HG03045 (cell line): ENCODE measurements at regions not wholly inside any gene's neighbourhood (a gene's known extent, or its start where the extent isn't known, plus 50 kb on each side); places are given as distances from the start of the nearest gene placed in this dataset.

Source experiments
- ATAC-seq: cut with Tn5 transposase; IDR thresholded peaks from one replicate; pipeline ENCODE4 v1.9.1; 2021; ENCODE audit warnings: mild to moderate bottlenecking, moderate library complexity; ENCODE audit not compliant: unreplicated experiment

DNA sequence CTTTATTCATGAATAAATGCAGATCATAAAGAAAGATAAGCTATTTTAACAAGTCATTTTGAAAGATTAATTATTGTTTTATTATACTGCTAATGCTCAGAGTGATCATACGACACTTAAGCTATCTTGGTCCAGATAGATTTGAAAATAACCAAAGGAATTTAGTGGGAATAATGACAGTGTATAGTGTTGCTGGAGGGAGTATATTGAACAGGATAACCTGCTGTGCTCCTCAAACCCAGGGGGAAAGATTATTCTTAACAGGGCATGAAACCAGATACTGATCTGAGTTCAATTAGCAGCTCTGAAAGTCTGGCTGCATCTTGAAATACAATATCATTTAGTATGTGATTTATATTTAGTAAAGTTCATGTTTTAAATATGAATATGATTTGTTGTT, 216.3 kb upstream of the ITGA4 start:
- ATAC-seq = no peak

DNA sequence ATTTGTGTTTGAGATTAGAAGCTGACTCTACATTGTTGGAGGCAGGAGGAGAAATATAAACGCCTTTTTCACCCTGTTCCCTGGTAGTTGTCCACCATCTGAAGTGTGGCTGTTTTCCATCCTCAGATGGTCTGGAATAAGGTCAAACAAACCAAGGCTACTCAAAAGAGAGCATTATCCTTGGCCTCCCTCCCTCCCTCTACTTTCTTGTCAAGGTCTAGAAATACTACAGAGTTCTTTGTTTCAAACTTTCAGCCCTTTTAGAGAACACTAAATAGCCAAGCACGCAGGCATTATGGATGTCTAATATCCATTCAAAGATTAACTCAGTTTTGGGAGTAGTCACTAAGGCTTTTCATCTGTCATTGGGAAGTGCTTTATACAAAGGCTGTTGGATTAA, 215.8 kb upstream of the ITGA4 start:
- ATAC-seq = peak; percentile 18

DNA sequence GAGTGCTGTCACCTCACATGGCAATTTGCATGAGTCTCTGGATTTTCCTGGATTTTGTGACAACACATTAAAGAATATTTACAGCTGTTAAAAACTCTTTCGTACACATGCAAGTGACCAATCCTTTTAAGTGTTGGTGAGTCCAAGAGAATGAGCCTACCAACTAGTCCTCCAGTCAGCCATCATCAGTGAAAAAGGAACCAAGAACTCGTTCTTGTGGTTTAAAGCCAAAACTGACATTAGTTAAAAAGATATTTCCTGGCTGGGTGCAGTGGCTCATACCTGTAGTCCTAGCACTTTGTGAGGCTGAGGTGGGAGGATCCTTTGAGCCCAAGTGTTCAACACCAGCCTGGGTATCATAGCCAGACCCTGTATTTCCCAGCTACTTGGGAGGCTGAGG, 215.4 kb upstream of the ITGA4 start:
- peak; percentile 88 for ATAC-seq

DNA sequence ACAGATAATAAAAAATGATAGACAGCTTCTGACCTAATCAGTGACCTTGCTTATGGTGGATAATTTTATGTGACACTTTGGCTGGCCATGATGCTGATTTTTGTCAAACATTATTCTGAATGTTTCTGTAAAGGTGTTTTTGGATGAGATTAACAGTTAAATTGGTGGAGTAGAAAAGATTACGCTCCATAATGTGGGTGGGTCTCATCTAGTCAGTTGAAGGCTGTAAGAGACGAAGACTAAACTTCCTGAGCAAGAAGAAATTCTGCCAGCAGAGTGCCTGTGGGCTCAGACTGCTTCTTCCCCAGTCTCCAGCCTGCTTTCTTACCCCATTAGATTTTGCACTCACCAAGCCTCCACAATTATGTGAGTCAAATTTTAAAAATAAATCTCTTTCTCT, 214.9 kb upstream of the ITGA4 start:
- no peak for ATAC-seq

DNA sequence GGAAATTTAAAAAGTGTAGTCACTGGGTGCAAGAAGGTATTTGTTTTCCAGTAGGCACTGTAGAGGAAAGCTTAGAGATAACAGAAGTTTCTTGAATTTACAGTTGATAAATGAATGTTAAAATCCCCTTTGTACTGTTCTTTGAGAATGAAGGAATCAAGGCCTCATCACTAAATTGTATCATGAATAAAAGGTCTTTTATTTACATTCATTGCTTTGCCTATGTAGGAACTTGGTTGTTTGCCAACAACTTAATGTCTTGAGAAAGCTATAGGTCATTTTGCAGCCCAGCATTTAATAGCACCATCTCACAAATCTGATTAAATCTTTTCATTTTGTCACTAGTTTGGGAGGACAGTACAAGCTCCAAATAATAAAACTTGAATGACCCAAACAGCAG, 213.9 kb upstream of the ITGA4 start:
- ATAC-seq = no peak

DNA sequence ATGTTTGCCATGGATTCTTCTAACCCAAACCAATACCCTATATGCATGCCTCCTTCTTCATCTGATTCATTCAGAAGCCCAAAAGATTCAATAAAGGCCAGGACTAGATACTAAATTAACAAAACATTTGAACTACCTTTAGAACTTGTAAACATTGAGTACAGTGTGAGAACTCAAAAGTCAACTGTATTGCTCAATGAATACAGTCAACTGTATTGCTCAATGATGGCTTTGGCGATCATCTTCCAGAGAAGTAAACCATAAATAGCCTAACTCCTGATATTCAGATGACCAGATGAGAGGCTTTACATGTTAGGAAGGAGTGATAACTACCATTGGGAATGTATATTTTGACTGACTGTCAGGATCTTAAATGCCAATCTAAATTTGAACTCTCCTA, 206.5 kb upstream of the ITGA4 start:
- ATAC-seq = no peak

DNA sequence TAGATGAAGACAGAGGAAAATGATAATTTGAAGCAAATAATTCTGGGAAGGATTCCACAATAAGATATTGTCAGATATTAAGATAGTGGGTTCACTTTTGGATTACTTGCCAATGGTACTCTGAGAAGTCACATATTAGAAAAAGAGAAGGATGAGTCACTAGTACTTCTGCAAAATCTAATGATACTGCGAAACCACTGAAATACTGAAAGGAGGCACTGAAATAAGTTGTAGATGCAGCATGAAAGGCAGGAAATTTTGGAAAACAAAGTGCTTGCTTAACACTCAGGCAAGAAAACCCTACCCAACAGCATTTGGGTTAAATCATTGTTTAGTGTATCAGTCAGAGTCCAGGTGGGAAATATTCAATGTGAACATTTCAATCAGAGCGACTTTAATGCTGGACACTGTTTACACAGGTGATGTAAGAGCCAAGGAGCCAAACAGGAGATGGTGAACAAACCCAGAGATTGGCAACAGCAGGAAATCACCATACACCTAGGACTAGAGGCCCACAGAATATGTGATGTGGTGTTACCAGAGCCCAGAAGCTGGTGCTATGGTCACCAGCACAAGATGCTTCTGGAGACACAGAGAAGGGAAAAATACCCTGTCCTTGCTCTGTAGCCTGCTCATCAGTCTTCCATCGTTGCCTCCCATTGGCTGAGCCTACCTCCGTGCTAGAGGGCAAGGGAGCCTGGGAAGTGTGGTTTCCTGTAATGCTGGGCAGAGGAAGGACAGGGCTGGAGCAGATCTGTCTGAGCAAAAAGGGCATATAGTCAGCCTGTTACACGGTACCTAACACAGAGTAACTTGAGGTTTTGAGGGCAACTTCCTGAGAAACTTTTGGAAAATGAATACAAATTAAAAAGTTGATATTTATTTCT, 204.7 kb upstream of the ITGA4 start:
- no peak for ATAC-seq

DNA sequence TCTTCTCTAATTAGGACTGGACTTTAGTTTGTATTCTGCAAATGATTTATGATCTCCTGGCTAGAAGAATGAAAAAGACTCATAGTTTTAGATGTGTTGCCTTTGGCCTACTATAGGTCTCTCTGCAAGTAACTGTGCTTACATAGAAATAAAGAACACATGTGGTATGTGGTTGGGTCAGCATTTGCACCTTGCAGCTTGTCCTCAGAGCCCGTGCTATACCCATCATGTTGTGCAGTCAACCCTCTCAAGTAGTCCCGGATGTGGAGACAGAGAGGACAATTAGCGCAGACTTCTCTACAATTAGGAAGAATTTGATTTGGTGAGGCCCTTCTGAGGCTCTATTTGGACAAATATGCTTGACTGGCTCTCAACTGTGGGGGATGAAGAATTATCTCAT, 203.7 kb upstream of the ITGA4 start:
- ATAC-seq = no peak

DNA sequence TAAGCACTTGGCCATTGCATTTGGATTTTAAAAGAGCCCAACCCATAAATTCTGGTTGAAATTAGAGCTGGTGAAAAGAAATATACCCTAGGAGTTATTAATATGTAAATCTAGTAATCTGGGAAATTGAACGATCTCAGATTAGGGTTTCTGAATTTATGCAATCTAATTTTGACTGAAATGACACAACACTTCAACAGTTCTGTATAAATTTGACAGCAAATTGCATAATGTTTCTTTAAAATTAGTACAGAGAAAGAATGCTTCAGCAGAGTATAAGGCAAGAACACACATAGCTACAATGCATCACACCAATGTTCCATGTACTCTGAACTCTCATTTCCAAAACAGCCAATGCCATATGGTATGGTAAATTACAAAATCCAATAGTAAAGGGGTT, 201.5 kb upstream of the ITGA4 start:
- ATAC-seq = no peak

DNA sequence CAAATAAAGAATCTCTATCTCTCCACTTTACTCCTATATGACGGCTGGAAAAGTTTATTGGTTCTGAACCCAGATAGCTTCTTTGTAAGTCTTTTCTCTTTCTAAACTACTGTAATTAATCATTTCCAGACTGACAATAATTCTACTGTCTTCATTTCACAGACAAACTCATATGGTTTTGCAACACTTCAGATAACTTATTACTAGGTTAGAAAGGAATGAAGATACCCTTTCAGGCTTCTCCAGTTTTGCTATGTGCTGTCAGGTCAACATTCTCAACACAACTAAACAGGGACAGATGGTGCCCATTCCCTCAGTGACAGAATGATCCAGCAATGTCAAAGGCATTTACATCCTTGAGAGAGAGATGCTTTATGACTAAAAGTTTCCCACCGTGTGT, 198.5 kb upstream of the ITGA4 start:
- ATAC-seq = no peak

DNA sequence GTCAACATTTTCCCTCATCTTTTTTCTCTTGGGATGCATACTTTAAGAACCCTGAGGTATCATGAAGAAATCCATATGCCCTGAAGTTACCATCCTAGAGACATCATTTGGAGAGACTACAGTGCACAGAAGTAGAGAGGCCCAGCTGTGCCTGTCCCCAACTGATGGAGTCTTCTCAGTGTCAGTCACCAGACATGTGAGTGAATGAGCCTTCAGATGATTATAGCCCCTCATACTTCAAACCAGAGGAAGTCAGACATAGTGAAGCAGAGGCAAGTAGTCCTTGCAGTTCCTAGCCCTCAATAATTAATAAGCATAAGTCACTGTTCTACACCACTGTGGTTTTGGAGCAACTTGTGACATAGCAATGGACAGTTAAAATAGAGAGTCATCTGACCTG, 194.4 kb upstream of the ITGA4 start:
- no peak for ATAC-seq

DNA sequence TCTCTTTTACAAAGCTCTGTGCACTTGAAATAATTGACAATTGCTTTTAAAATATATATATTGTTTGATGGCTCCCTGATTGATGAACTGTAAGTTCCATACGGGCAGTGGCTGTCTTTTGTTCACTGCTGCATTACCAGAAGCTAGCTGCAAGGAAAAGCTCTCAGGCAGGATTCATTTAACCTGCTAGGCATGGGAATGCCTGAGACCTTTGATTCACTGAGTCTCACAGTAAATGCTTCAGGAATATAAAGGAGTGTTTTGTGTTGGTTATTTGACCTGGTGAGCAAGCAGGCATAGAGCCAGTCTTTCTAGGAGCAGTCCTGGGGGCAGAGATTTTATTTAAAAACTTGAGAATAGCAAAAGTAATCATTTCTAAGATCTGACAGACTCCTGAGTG, 193.2 kb upstream of the ITGA4 start:
- no peak for ATAC-seq

DNA sequence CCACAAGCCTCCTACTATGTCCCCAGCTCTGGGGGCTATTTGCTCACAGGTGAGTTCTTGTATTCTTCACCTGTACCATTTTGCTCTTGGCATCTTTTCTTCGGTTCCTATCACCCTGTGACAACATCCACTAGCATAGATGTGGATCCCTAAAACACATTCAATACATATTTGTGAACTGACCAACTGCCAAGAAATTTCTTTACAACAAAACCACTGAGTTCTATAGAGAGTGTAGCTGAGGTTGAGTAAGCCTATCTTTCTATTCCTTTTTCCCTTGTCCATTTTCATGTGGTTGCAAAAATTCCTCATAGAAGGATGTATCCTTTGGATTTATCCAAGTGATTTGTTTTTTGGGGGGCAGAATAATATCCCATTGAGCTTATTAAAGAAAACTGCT, 192.7 kb upstream of the ITGA4 start:
- ATAC-seq = no peak

DNA sequence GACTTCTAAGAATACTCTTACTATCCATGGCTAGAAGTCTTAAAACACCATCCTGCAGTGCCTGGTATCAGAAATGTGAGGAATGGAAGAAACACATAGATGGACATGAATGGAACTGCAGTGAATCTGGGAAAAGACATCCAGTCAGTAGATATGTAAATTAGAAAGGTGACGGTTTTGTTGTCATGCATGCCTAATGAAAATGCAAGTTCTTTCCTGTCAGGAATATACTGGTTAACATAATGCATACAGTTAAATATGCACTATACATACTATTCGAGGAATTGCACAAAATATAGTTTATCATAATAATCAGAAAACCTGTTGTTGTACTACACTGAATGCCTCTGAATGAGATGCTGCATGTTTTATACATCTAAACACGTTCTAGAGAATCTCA, 190.6 kb upstream of the ITGA4 start:
- ATAC-seq = no peak

DNA sequence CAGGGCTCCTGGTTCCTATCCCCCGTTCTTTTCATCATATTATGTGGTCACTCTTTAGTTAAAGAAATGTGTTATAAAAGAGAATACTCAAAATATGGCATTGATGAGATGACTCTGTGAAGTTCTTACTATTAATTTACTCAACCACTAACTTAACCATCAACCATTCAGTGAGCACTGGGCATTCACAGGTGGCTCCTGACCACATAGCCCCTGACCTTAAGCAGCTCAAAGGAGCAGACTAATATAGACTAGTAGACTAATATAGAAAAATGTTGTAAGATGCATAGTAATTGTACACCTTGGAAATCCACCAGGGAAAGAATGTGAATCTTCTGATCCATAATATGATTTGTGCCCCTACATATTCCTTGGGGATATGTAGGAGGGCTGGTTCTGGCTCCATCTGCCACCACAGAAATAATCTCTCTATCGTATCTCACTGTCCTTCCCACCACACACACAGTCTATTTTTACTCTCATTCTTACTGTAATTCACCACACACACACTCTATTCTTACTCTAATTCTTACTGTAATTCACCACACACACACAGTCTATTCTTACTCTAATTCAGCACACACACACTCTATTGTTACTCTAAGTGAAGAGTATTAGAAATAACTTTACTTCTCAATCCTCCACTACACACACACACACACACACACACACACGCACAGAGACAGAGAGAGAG, 188.9 kb upstream of the ITGA4 start:
- peak; percentile 74 for ATAC-seq

DNA sequence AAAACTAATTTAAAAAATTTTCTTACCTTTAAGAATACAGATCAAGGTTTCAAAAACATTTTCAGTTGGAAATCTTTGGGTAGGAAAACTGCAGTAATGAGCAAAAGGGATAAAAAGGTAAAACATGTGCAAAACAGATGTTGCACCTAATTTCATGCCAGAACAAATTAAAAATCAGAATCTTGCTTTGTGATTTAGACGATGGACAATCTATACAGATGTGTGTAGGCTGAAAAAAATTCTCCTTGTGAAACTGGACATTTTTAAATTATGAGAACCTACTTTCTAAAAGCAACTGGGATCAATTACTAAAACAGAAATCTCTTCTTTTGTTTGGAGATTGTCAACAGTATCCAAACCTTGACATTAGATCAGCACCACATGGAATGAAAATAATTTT, 183.2 kb upstream of the ITGA4 start:
- no peak for ATAC-seq

DNA sequence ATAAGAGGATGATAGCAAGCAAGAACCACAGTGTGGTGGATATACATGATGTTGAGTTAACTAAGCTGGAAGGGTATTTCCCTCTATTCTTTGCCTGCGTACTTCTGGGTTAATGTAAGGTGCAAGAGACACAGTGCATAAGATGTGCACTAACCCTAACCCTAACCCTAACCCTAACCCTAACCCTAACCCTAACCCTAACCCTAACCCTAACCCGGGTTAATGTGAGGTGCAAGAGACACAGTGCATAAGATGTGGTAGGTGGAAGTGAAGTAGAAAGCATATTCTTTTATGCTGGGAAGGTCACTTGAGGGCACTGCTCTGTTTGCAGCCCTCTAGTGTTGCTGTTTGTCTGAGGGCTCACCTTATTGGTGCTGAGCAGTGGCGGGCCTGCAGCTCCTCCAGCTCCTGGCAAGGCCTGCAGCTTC, 181.5 kb upstream of the ITGA4 start:
- ATAC-seq = no peak

DNA sequence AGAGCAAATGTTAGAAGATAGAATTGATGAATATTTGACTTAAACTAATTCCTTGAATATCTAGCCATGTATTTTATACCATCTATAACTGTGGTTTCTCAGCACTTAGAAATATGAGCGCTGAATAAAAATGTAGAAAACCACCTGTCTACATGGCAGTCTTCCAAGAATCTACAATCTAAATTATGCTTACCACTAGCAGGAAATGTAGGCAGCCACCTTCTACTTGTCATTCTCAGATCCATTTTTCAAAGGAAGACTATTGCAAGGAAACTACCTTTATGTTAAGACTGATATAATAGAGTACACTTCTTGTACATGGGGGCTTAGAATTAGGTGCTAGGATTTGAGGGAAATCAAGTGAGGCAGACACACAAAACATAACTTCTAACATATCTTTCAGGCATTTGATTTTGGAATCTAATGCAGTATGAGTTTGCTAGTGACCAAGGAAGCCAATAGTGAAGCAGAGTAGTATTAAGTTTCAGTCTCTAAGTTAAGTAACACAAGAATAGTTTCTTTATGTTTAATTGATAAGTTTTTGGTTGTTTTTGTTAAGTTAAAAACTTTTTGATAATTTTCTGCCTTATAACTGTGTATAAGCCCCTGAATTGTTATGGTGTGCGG, 175.9 kb upstream of the ITGA4 start:
- ATAC-seq = no peak

DNA sequence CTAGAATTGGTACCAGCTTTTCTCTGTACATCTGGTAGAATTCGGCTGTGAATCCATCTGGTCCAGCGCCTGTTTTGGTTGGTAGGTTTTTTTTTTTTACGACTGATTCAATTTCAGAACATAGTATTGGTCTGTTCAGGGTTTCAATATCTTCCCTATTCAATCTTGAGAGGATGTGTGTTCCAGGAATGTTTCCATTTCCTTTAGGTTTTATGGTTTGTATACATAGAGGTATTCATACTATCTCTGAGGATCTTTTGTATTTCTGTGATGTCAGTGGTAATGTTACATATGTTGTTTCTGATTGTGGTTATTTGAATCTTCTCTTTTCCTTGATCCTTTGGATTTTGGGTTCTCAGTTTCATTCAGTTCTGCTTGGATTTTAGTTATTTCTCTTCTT, 172.1 kb upstream of the ITGA4 start:
- no peak for ATAC-seq

DNA sequence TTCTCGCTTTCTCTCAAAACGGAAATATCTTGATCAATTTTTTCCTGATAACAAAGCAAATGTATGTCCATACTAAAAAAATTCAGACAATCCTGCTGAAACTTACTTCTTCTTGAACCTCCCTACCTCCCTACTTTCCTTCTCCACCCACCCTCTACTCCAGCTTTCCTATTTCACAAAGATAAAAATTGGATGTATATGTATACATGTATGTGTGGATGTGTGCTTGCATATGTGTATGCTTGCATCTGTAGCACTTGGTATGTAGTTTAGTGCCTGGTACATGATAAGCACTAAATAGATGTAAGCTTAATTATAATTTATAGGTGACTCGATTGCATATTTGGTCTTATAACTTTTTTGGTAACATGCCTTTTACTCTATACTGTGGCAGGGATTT, 167.5 kb upstream of the ITGA4 start:
- no peak for ATAC-seq

DNA sequence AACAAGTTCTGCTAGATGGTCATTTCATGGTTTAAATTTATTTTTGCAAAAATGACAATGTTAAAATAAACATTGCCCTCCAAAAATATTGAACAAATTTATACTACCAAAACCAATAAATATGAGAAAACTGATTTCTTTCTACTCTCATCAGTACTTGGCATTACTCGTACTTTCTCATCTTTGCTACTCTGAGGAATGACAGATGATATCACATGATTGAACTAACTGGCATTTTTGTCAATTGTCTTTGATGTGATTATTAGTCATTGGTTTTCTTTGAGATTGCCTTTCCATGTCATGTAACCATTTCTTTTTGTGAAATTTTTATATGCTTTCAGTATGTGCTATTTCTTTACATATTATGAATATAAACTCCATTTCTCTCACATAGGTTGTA, 167.0 kb upstream of the ITGA4 start:
- ATAC-seq = no peak

DNA sequence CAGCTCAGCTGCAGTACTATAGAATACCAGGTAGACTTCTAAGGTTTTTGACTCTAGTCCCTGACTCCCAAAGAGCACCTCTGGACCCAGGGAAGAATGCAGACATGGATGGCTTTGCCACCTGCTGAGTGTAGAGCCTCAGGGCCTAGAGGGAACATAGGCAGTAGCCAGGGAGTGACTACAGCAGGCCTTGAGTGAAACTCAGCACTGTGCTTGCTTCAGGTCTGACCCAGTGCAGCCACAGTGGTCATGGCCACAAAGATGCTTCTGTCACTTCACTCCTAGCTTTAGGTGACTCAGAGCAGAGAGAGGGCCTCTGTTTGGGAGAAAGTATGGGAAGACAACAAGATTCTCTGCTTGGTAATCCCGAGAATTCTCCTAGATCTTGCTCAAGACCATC, 162.2 kb upstream of the ITGA4 start:
- no peak for ATAC-seq
